HG03457 (cell line): ENCODE measurements at regions not wholly inside any gene's neighbourhood (a gene's known extent, or its start where the extent isn't known, plus 50 kb on each side); places are given as distances from the start of the nearest gene placed in this dataset.

Source experiments
- ATAC-seq: cut with Tn5 transposase; IDR thresholded peaks from one replicate; pipeline ENCODE4 v1.9.1; 2021; ENCODE audit warnings: moderate number of reproducible peaks; ENCODE audit not compliant: unreplicated experiment

GRCh38 chr12:93100610-93101009 is 171.5 kb upstream of the EEA1 start:
- no peak for ATAC-seq

DNA sequence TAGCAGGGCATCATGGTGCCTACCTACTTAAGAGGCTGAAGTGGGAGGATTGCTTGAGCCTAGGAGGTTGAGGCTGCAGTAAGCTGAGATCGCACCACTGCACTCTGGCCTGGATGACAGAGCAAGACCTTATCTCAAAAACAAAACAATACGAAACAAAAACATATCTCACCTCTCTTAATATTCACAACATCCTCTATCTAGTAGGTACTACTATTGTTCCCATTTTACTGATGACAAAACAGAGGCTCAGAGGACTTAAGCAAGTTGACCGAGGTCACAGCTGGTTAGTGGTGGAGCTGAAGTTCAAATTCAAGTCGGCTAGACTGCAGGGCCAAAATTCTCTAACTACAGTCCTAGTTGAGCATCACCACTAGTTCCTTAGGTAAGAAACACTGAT is 172.3 kb upstream of the EEA1 start:
- no peak for ATAC-seq

DNA sequence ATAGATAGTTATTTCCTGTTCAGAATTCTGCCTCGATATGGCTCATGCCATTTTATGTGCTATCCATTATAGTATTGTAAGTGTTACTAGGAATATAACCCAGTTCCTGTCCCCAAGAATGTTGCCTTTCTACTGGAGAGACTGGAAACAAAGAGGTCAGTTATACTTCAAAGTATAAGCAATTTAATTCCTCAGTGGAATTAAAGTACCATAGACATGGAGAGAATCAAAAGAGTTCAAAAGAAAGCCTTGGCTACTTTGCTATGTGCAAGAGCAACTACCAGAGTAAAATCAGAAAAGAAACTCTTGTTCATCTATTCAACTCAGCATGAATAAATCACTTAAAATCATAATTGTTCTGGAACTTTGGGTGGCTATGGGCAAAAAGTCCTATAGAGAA is 173.2 kb upstream of the EEA1 start:
- no peak for ATAC-seq

DNA sequence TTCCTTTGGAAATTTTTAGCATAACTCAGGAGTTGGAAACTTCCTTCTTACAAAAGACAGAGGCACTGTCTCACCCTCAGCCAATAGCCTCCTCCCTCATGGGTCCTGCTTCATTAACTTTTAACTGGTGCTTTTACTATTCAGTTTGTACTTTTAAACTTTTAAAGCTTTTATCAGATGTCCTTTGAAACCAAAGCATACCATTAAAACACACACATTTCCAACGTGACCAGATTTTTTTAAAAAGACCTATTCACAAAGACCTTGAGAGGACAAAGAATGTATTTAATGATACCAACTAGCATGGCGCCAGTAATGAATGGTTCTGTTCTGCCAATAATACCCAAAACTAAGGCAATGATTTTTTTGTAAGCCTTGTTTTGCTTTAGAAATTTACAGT is 173.6 kb upstream of the EEA1 start:
- no peak for ATAC-seq

DNA sequence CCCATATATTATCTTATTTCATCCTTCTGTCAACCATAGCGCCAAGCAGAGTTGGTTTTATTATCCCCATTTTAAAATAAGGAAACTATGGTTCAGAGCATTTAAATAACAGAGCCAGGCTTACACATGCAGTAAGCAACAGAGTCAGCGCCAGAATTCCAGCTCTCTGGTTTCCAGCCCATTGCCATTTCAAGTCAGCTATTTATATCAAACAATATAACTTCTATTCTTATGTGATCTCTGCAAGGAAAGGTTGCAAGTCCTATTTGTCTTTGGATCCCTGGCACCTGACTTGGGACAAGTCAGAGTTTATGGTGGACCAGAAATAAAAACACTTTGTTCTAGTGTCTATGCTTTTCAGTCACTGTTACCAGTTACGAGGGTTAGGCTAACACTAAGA is 174.1 kb upstream of the EEA1 start:
- ATAC-seq, result no peak

- ATAC-seq, result no peak
Measured at GRCh38 chr12:93104535-93104934, 175.4 kb upstream of the EEA1 start.

DNA sequence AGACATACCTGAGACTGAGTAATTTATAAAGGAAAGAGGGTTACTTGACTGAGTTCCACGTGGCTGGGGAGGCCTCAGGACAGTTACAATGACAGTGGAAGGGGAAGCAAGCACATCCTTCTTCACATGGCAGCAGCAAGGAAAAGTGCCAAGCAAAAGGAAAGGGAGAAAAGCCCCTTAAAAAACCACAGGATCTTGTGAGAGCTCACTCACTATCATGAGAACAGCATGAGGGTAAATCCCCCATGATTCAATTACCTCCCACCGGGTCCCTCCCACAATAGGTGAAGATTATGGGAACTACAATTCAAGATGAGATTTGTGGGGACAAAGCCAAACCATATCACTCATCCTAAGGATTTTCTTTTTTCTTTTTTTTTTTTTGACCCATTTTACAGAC is 177.8 kb upstream of the EEA1 start:
- ATAC-seq, result no peak

- ATAC-seq, result no peak
Measured at GRCh38 chr12:93107514-93108312, 178.6 kb upstream of the EEA1 start.

DNA sequence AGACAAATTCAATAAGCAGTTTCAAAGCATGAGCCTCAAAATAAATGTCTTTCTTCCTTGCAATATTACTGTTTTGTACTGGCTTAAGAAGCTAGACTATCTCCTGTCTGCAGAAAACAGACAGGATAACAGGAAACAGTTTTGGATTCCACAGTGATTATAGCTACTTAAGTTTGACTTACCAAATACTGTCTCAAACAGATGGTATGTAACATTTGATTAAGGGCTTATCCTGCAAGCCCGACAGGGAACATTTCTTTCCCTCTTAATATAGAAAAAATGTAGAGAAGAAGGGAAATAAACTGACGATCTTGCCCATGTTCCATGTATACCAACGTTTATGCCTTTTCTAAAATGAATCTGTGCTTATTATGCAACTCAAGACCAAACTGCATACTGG is 179.9 kb upstream of the EEA1 start:
- ATAC-seq, result no peak

DNA sequence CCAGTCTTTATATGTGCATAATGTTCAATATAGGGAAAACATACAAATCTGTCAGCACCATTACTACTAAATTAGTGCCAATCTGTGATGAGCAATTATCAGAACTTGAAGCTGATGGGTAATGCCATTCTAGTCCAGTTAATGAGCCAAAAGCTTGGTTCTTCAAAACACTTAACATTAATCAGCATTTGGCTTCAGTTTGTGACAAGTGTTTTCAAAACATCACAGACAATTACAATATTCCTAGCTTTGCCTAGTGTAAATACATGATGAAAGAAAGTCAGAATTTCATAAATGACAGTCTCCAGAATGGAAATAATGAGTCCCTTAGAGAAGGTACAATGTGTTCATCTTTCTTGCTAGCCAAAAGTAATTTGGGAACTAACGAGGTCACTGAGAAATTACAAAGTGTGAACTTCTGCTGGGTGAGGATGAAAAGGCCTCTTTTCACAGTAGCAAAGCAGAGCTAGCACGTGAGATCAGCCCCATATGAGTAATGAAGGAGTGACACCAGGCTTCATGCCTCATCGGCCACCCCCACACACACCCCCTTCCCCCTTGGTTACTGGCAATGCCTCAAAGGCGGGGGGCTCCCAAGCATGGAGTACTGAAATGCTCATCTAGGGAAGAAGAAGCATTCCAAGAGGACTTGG is 180.6 kb upstream of the EEA1 start:
- ATAC-seq, result no peak

GRCh38 chr12:93111773-93112172 is 182.7 kb upstream of the EEA1 start:
- ATAC-seq, result no peak

GRCh38 chr12:93113317-93114006 is 184.4 kb upstream of the EEA1 start:
- no peak for ATAC-seq

DNA sequence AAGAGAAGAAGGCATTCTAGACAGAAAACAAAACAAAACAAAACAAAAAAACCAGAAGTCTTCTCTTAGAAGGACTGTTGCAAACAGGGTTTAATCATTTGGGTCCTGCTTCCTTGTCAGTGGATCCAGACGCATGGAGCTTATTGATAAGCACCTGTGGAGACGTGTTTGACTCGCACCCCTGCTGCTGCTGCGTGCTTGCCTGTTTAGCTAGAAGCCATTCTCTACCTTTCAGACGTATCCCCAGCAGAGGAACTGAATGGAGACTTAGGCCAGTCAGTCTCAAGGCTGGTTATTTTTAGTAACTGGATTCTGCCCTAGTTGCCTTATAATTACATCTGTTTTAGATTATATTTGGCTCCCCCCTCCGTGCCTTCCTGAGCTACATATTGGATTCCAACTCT is 186.1 kb upstream of the EEA1 start:
- ATAC-seq, result no peak

DNA sequence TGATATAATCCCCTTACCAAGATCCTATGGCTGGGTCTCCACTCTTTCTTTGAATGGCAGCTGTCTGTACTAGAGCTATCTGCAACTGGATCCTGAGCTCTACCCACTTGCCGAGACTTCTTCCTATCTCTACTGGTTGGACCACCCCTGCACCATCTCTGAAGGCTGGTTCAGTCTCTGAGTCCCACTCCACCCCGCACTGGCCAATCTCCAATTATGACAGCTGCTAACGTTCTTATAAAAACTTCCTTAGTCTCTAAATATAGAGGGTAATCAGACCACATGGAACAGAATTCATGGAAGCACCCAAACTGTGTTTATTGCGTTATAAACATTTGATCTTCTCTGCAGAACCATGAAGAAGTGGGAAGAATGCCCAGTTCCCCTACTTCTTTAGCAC is 186.6 kb upstream of the EEA1 start:
- ATAC-seq, result no peak

- ATAC-seq, result no peak
Measured at GRCh38 chr12:93116632-93117031, 187.5 kb upstream of the EEA1 start.

DNA sequence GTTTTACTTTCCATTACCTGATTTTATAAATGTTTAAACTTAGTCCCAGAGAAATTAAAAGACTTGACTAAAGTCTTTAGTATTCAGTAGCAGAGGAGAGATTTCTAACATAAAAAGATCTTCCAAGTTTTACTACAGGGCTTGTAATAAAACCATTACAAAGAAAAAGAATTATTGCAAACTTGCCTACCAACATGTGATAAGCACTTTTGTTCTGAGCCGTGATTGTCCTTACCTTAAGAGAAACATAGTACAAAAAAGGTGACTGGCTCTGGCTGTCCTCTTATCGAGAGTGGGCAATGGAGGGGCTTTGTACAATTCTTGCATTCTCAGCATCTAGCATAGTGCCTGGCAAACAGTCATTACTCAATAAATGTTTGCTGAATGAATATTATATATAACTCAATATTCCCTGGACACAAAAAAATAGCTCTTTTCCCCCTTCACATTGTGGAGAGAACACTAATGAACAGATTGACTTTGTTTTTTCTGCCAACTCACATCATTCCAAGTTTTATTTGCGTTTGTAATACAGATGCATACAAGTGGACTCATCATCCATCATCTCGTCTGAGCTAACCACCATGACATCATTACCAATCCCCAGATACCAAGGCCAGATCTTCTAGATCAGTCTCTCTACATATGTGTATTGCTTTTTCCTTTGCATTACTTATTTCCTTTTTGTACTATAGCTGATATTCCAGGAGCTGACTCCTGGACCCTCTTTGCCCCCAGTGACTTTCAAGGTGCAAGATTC is 192.8 kb upstream of the EEA1 start:
- no peak for ATAC-seq

- ATAC-seq, result no peak
Measured at GRCh38 chr12:93122569-93123091, 193.5 kb upstream of the EEA1 start.

GRCh38 chr12:93125126-93125525 is 196.0 kb upstream of the EEA1 start:
- ATAC-seq, result no peak

DNA sequence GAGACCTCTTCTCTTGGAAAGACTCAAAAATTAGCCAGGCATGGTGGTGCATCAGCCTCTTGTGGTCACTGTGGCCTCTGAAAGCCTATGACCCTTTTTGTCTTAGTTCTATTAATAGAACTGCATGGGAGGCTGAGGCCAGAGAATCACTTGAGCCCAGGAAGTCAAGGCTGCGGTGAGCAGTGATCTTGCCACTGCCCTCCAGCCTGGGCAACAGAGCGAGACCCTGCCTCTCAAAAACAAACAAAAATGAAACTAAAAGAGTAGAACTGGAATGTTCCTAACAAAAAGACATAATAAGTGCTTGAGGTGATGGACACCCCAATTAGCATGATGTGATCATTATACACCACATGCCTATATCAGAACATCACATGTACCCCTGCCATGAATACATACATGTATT is 197.0 kb upstream of the EEA1 start:
- ATAC-seq, result peak; percentile 47

- ATAC-seq, result no peak
Measured at GRCh38 chr12:93127107-93127560, 198.0 kb upstream of the EEA1 start.
